OCI-LY7 (cell line): ENCODE measurements at regions not wholly inside any gene's neighbourhood (a gene's known extent, or its start where the extent isn't known, plus 50 kb on each side); places are given as distances from the start of the nearest gene placed in this dataset.

Experiments
- BruUV-seq: library from RNA; stranded (reverse); fragments of 400-500 nt; replicated peaks from 2 replicates; lab custom pipeline; 2021; lab: Mats Ljungman, UMichigan
- CTCF ChIA-PET: fragments of 300-600 bp; sonication (Branson Sonifier 250); formaldehyde crosslinking; loops from one replicate; lab custom pipeline; 2022; ENCODE audit warnings: antibody characterized with exemption; ENCODE audit not compliant: unreplicated experiment; lab: Charles Lee
- POLR2A ChIA-PET: fragments of 300-600 bp; sonication (Branson Sonifier 250); formaldehyde crosslinking; loops from one replicate; lab custom pipeline; 2022; ENCODE audit warnings: antibody characterized with exemption; lab: Charles Lee
- DNase-seq: peaks from one replicate; pipeline ENCODE4 v3.0.0-alpha.2; 2015; ENCODE audit warnings: low spot score
- H2AFZ ChIP-seq: fragments of 200-600 bp; sonication (generic), shearing (Covaris generic); 2 replicates; pipeline ENCODE4 v1.6.1; 2014; ENCODE audit warnings: mild to moderate bottlenecking, antibody characterized with exemption, low read length, moderate library complexity
- H3K27ac ChIP-seq: fragments of 200-600 bp; sonication (generic); 2 replicates; pipeline ENCODE4 v1.5.1; 2014; ENCODE audit warnings: mixed run types, low read depth, mild to moderate bottlenecking, moderate library complexity, low read length, inconsistent platforms; ENCODE audit not compliant: poor library complexity, severe bottlenecking
- H3K36me3 ChIP-seq: fragments of 200-600 bp; sonication (generic); 2 replicates; pipeline ENCODE4 v1.6.1; 2014; ENCODE audit warnings: mild to moderate bottlenecking, antibody characterized with exemption, low read length, moderate library complexity, mixed read lengths; ENCODE audit not compliant: insufficient read depth
- H3K4me1 ChIP-seq: fragments of 200-600 bp; sonication (generic); 2 replicates; pipeline ENCODE4 v1.5.1; 2014; ENCODE audit warnings: mild to moderate bottlenecking, low read length; ENCODE audit not compliant: insufficient read depth, poor library complexity, severe bottlenecking
- H3K4me2 ChIP-seq: fragments of 200-600 bp; sonication (generic); 2 replicates; pipeline ENCODE4 v1.6.1; 2014; ENCODE audit warnings: mild to moderate bottlenecking, low read length
- H3K4me3 ChIP-seq: fragments of 200-600 bp; sonication (generic); 2 replicates; pipeline ENCODE4 v1.5.1; 2014; ENCODE audit warnings: mild to moderate bottlenecking, low read depth, low read length; ENCODE audit not compliant: poor library complexity, severe bottlenecking
- H3K79me2 ChIP-seq: fragments of 200-600 bp; sonication (generic); 2 replicates; pipeline ENCODE4 v1.6.1; 2016; ENCODE audit warnings: low read depth, mild to moderate bottlenecking, low read length, moderate library complexity, mixed read lengths; ENCODE audit not compliant: insufficient read depth
- H3K9me2 ChIP-seq: fragments of 200-600 bp; sonication (generic); 2 replicates; pipeline ENCODE4 v1.6.1; 2016; ENCODE audit warnings: mild to moderate bottlenecking, low read length, mixed read lengths; ENCODE audit not compliant: insufficient read depth
- H3K9me3 ChIP-seq: fragments of 200-600 bp; sonication (generic); 2 replicates; pipeline ENCODE4 v1.6.1; 2014; ENCODE audit warnings: mild to moderate bottlenecking, mixed run types, low read length, mixed read lengths
- H4K20me1 ChIP-seq: fragments of 200-600 bp; sonication (generic); 2 replicates; pipeline ENCODE4 v1.6.1; 2014; ENCODE audit warnings: mild to moderate bottlenecking, antibody characterized with exemption, low read length, moderate library complexity, mixed read lengths; ENCODE audit not compliant: insufficient read depth
- EZH2phosphoT487 ChIP-seq: fragments of 200-600 bp; sonication (generic); IDR thresholded peaks from 2 replicates; pipeline ENCODE4 v1.6.1; 2018; ENCODE audit warnings: low read depth, borderline replicate concordance, mild to moderate bottlenecking, mixed run types, antibody characterized with exemption, low read length, moderate library complexity, mixed read lengths
- intact Hi-C: fragments of 100-400 bp; cut with micrococcal nuclease; formaldehyde crosslinking; loops from one replicate; pipeline ENCODE4 v1.10.0; 2022; ENCODE audit not compliant: unreplicated experiment
- TF ChIP-seq, protein P1 (sequence below): fragments of 200-600 bp; sonication (generic); conservative IDR thresholded peaks from 2 replicates; pipeline ENCODE4 v1.5.1; 2014; ENCODE audit warnings: mild to moderate bottlenecking, antibody characterized with exemption, low read length, moderate library complexity, mixed read lengths

DNA sequence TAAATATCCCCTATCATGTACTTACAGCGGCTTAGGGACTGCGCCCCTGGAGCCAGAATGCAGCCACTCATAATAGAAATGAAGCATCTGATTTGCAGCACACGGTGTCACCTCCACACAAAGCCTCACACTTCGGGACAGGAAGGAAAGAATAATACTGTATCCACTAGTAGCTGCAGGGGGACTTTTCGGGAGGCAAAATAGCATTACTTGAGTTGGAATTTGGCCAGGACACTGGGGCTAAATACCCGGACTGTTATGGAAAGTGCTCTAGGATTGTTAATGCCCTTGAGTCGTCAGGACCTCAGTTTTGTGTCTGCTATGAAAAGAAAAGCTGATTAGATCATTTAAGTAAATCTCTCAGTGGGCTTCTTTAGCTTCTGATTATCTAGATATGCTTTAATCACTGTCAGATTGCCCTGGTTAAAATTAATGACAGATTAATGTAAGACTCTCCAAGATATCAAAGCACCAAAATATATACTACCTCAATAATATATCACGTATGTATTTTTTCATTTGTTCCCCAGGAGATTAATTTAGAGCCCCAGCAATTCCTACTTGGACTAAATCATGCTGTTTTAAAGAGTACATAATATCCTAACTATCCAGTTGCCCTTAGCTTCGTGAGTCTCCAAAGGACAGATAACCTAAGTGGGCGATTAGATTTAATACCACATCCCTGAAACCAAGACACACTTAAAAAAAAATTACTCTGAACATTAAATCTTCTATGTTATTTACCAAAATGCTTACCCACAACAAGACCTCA, 173.0 kb upstream of the NEBL start:
- DNase-seq, result no peak
- no peaks in the 10 kb centered on the region for H3K36me3 ChIP-seq
- POLR2A ChIA-PET, result interaction anchor here (0.5 to 0.6 kb wide), 2 partner anchors 205 to 283 kb away, joined by 3 to 5 read pairs; no protein-coding TSS in a partner anchor
- no peak overlapping the region for H3K4me3 ChIP-seq
- no TSS peak for BruUV-seq
- H3K4me2 ChIP-seq, result no peak overlapping the region
- no peaks in the 10 kb centered on the region for H4K20me1 ChIP-seq
- no peak overlapping the region for H2AFZ ChIP-seq
- TF ChIP-seq, protein P1, sequence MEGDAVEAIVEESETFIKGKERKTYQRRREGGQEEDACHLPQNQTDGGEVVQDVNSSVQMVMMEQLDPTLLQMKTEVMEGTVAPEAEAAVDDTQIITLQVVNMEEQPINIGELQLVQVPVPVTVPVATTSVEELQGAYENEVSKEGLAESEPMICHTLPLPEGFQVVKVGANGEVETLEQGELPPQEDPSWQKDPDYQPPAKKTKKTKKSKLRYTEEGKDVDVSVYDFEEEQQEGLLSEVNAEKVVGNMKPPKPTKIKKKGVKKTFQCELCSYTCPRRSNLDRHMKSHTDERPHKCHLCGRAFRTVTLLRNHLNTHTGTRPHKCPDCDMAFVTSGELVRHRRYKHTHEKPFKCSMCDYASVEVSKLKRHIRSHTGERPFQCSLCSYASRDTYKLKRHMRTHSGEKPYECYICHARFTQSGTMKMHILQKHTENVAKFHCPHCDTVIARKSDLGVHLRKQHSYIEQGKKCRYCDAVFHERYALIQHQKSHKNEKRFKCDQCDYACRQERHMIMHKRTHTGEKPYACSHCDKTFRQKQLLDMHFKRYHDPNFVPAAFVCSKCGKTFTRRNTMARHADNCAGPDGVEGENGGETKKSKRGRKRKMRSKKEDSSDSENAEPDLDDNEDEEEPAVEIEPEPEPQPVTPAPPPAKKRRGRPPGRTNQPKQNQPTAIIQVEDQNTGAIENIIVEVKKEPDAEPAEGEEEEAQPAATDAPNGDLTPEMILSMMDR, result no peak
- no peak for TF ChIP-seq EZH2phosphoT487
- H3K9me2 ChIP-seq, result no peaks in the 10 kb centered on the region
- intact Hi-C loops, result no loop called here
- H3K9me3 ChIP-seq, result no peaks in the 10 kb centered on the region
- no peaks in the 10 kb centered on the region for H3K79me2 ChIP-seq
- no peak overlapping the region for H3K27ac ChIP-seq
- H3K4me1 ChIP-seq, result no peaks in the 10 kb centered on the region
- CTCF ChIA-PET, result no interaction called here

DNA sequence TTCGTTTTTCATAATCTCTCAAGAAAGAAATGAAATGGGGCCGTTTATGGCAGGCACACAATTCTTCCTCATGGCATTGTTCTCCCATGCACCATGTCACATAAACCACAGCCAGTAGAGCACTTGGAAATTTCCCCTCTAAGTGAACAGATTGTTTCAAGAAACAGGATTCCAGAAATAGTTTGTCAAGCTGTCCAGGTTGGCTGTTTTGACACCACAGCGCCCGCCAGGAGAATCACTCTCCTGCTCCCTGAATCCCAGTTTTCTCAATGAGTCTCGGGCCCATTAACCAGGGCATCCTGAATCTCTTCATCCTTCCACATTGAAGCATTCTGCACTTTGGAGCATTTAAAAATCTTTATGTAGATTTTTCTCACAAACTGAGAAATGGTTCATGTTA, 172.2 kb upstream of the NEBL start:
- Histone ChIP-seq H3K36me3 (no peaks in the 10 kb centered on the region), H3K9me2 (no peaks in the 10 kb centered on the region), H3K27ac (no peak overlapping the region), H4K20me1 (no peaks in the 10 kb centered on the region), H3K79me2 (no peaks in the 10 kb centered on the region), H3K4me3 (no peak overlapping the region), H3K4me1 (no peaks in the 10 kb centered on the region), H3K4me2 (no peak overlapping the region), H3K9me3 (no peaks in the 10 kb centered on the region), H2AFZ (no peak overlapping the region)
- no peak for DNase-seq
- TF ChIP-seq EZH2phosphoT487, result no peak
- TF ChIP-seq, protein P1, result no peak
- no TSS peak for BruUV-seq
- ChIA-PET CTCF (no interaction called here), POLR2A (no interaction called here)
- intact Hi-C loops, result no loop called here

DNA sequence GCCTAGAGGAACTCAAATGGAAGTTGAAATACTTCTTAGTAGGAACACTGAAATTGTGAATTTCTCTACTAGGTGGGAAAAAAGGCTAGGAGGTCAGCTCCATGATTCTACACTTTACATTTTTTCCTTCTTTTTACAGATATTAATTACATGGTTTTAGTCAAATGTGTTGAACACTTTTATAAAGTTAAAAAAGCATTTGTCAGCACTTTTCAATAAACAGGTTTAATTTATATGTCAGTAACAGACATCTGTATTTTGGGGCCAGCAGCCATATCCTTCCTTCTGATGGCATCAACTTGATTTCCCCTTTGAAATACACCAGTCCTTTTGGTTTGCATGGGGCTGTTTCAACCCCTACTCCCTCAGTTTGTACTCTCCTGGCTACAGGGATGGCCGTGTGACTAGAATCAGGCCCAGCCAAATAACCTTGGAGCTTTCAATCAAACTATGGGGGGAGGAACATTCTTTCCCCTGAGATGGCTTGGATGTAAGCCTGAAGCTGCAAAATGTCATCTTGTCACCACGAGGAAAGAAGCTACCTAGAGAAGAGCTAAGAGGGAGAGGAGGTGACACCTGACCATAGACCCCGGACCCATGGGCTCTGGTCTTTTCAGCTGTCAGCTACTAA, 171.0 kb upstream of the NEBL start:
- H3K4me3 ChIP-seq, result no peak overlapping the region
- H4K20me1 ChIP-seq, result no peaks in the 10 kb centered on the region
- H3K79me2 ChIP-seq, result no peaks in the 10 kb centered on the region
- H3K27ac ChIP-seq, result no peak overlapping the region
- TF ChIP-seq EZH2phosphoT487, result no peak
- TF ChIP-seq, protein P1, result no peak
- no peaks in the 10 kb centered on the region for H3K4me1 ChIP-seq
- no peak for DNase-seq
- H3K9me2 ChIP-seq, result no peaks in the 10 kb centered on the region
- no peaks in the 10 kb centered on the region for H3K36me3 ChIP-seq
- POLR2A ChIA-PET, result interaction anchor here (0.7 kb wide), 2 partner anchors 177 to 232 kb away, joined by 3 read pairs; no protein-coding TSS in a partner anchor
- H3K9me3 ChIP-seq, result no peaks in the 10 kb centered on the region
- BruUV-seq, result no TSS peak
- H2AFZ ChIP-seq, result no peak overlapping the region
- CTCF ChIA-PET, result no interaction called here
- intact Hi-C loops, result no loop called here
- no peak overlapping the region for H3K4me2 ChIP-seq
